ENCODE measurements at regions not wholly inside any gene's neighbourhood (a gene's known extent, or its start where the extent isn't known, plus 50 kb on each side); places are given as distances from the start of the nearest gene placed in this dataset.

DNA sequence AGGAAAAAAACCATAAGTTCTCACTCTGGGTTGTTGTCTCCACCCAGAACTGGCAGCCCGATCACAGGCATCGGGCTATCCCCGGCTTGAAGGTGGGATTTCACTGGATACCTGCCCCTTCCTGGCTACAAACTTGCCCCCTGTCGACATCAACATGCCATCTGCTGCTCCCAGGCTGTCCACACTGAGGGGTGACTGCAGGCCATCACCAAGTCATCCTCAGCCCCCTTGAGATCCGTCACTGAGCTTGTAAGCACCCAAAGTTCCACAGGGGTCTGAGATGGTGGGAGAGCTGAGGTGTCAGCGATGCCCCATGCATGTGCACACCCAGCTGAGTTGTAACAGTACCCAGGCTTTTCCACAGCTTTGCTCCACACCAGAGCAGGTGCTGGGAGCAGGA, 211.0 kb downstream of the AMY1C start:
- TF ChIP-seq, protein P1, sequence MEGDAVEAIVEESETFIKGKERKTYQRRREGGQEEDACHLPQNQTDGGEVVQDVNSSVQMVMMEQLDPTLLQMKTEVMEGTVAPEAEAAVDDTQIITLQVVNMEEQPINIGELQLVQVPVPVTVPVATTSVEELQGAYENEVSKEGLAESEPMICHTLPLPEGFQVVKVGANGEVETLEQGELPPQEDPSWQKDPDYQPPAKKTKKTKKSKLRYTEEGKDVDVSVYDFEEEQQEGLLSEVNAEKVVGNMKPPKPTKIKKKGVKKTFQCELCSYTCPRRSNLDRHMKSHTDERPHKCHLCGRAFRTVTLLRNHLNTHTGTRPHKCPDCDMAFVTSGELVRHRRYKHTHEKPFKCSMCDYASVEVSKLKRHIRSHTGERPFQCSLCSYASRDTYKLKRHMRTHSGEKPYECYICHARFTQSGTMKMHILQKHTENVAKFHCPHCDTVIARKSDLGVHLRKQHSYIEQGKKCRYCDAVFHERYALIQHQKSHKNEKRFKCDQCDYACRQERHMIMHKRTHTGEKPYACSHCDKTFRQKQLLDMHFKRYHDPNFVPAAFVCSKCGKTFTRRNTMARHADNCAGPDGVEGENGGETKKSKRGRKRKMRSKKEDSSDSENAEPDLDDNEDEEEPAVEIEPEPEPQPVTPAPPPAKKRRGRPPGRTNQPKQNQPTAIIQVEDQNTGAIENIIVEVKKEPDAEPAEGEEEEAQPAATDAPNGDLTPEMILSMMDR (IDR thresholded peaks at IDR 0.05; ENCODE audit: borderline replicate concordance, control extremely low read depth, extremely low read depth, insufficient read depth, missing control alignments): no peak

GRCh38 chr1:103986792-103987191, 237.1 kb downstream of the AMY1C start:
- in situ Hi-C loops (cut with MboI; ENCODE audit: low sequenced_read_pairs, unreplicated experiment): no loop called here
- TF ChIP-seq, protein P1 (IDR thresholded peaks at IDR 0.05; ENCODE audit: borderline replicate concordance, control extremely low read depth, extremely low read depth, insufficient read depth, missing control alignments): no peak
- no peak for DNase-seq (ENCODE audit: low spot score)

More for the DNA sequence above, 211.0 kb downstream of the AMY1C start:
- DNase-seq (ENCODE audit: low spot score): no peak
- in situ Hi-C loops (cut with MboI; ENCODE audit: low sequenced_read_pairs, unreplicated experiment): no loop called here

DNA sequence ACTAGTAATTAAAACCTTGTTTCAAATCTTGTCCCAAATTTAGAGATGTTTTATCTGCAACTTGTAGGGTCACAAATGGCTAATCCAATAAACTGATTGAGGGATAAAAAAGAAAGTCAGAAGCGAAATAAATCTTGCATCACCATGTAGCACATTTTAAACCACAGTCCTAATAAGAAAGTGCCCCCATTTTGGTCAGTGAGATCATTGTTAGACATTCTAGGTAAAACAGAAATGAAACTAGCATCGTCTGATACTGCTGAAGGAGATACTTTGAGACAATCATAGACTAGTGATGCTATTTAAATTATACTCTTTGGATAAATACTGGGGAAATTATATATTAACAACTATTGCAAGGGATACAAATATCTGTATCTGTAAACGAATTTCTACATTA, 247.9 kb downstream of the AMY1C start:
- TF ChIP-seq, protein P1 (IDR thresholded peaks at IDR 0.05; ENCODE audit: borderline replicate concordance, control extremely low read depth, extremely low read depth, insufficient read depth, missing control alignments): no peak
- no peak for DNase-seq (ENCODE audit: low spot score)
- in situ Hi-C loops (cut with MboI; ENCODE audit: low sequenced_read_pairs, unreplicated experiment): no loop called here

- in situ Hi-C loops (cut with MboI; ENCODE audit: low sequenced_read_pairs, unreplicated experiment): no loop called here
- TF ChIP-seq, protein P1 (IDR thresholded peaks at IDR 0.05; ENCODE audit: borderline replicate concordance, control extremely low read depth, extremely low read depth, insufficient read depth, missing control alignments): no peak
- DNase-seq (ENCODE audit: low spot score): no peak
Observed at GRCh38 chr1:104018922-104019674, 269.4 kb downstream of the AMY1C start.

GRCh38 chr1:104019675-104020049, 270.0 kb downstream of the AMY1C start:
- in situ Hi-C loops (cut with MboI; ENCODE audit: low sequenced_read_pairs, unreplicated experiment): no loop called here
- DNase-seq (ENCODE audit: low spot score): no peak
- TF ChIP-seq, protein P1 (IDR thresholded peaks at IDR 0.05; ENCODE audit: borderline replicate concordance, control extremely low read depth, extremely low read depth, insufficient read depth, missing control alignments): no peak

DNA sequence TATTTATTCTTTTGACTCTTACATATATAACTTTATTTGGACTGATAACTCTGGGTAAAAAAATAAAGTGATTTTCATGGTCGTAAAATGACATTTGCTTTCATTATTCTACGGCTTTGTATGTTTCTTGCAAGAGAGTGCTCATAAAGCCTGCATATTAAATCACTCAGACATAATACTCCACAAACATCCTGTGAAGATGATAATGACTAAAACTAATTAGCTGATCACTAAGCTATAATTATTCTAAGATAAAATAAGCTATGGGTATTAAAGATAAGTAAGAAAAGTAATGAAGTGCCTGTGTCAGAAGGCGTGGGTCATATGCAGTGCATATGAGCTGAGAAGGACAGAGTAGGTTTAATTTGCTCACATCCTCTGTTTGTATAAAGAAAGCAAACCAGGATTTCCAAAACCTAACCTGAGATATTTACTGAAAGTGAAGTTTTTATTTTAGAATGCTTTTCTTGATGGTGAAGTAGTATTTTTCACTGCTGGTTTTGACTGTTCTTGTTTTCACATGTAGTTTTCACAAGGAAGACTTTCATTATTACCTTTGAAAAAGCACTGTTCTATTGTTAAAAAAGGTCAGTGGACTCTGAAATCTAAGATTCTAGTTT, 278.8 kb downstream of the AMY1C start:
- no peak for DNase-seq (ENCODE audit: low spot score)
- TF ChIP-seq, protein P1 (IDR thresholded peaks at IDR 0.05; ENCODE audit: borderline replicate concordance, control extremely low read depth, extremely low read depth, insufficient read depth, missing control alignments): no peak
- in situ Hi-C loops (cut with MboI; ENCODE audit: low sequenced_read_pairs, unreplicated experiment): no loop called here

Data from GM13976 (cell line).